ENCODE measurements at regions not wholly inside any gene's neighbourhood (a gene's known extent, or its start where the extent isn't known, plus 50 kb on each side); places are given as distances from the start of the nearest gene placed in this dataset.

GRCh38 chr4:166460769-166461550, 587.9 kb downstream of the TLL1 start:
- H3K27ac ChIP-seq (replicated peaks): no peak overlapping the region
- no peak for DNase-seq (ENCODE audit: low read depth in 1 of 2, low spot score in 1 of 2)
- H3K27me3 ChIP-seq (ENCODE audit: insufficient read depth, poor library complexity, severe bottlenecking): no peaks in the 10 kb centered on the region
- TF ChIP-seq GABPA (IDR thresholded peaks at IDR 0.05; ENCODE audit: low read depth) (no peak), POLR2AphosphoS5 (IDR thresholded peaks at IDR 0.05; ENCODE audit: low read depth) (no peak), CTCF (IDR thresholded peaks at IDR 0.05; ENCODE audit: insufficient read depth, low read length) (no peak), SPI1 (IDR thresholded peaks at IDR 0.05; ENCODE audit: borderline replicate concordance, low read depth) (no peak)
- TF ChIP-seq, protein P1, sequence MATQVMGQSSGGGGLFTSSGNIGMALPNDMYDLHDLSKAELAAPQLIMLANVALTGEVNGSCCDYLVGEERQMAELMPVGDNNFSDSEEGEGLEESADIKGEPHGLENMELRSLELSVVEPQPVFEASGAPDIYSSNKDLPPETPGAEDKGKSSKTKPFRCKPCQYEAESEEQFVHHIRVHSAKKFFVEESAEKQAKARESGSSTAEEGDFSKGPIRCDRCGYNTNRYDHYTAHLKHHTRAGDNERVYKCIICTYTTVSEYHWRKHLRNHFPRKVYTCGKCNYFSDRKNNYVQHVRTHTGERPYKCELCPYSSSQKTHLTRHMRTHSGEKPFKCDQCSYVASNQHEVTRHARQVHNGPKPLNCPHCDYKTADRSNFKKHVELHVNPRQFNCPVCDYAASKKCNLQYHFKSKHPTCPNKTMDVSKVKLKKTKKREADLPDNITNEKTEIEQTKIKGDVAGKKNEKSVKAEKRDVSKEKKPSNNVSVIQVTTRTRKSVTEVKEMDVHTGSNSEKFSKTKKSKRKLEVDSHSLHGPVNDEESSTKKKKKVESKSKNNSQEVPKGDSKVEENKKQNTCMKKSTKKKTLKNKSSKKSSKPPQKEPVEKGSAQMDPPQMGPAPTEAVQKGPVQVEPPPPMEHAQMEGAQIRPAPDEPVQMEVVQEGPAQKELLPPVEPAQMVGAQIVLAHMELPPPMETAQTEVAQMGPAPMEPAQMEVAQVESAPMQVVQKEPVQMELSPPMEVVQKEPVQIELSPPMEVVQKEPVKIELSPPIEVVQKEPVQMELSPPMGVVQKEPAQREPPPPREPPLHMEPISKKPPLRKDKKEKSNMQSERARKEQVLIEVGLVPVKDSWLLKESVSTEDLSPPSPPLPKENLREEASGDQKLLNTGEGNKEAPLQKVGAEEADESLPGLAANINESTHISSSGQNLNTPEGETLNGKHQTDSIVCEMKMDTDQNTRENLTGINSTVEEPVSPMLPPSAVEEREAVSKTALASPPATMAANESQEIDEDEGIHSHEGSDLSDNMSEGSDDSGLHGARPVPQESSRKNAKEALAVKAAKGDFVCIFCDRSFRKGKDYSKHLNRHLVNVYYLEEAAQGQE (IDR thresholded peaks at IDR 0.05; ENCODE audit: insufficient replicate concordance, low read depth): no peak
- H3K4me3 ChIP-seq (replicated peaks; ENCODE audit: insufficient read depth, low read length): no peak overlapping the region

GRCh38 chr4:166481055-166481454, 608.0 kb downstream of the TLL1 start:
- no peak for DNase-seq (ENCODE audit: low read depth in 1 of 2, low spot score in 1 of 2)
- H3K27me3 ChIP-seq (ENCODE audit: insufficient read depth, poor library complexity, severe bottlenecking): no peaks in the 10 kb centered on the region
- H3K4me3 ChIP-seq (replicated peaks; ENCODE audit: insufficient read depth, low read length): no peak overlapping the region
- H3K27ac ChIP-seq (replicated peaks): no peak overlapping the region
- TF ChIP-seq CTCF (IDR thresholded peaks at IDR 0.05; ENCODE audit: insufficient read depth, low read length) (no peak), POLR2AphosphoS5 (IDR thresholded peaks at IDR 0.05; ENCODE audit: low read depth) (no peak), SPI1 (IDR thresholded peaks at IDR 0.05; ENCODE audit: borderline replicate concordance, low read depth) (no peak), GABPA (IDR thresholded peaks at IDR 0.05; ENCODE audit: low read depth) (no peak)
- TF ChIP-seq, protein P1 (IDR thresholded peaks at IDR 0.05; ENCODE audit: insufficient replicate concordance, low read depth): no peak

- no peak for DNase-seq (ENCODE audit: low read depth in 1 of 2, low spot score in 1 of 2)
- Histone ChIP-seq H3K27ac (replicated peaks) (no peak overlapping the region), H3K4me3 (replicated peaks; ENCODE audit: insufficient read depth, low read length) (no peak overlapping the region), H3K27me3 (ENCODE audit: insufficient read depth, poor library complexity, severe bottlenecking) (no peaks in the 10 kb centered on the region)
- TF ChIP-seq SPI1 (IDR thresholded peaks at IDR 0.05; ENCODE audit: borderline replicate concordance, low read depth) (no peak), POLR2AphosphoS5 (IDR thresholded peaks at IDR 0.05; ENCODE audit: low read depth) (no peak), GABPA (IDR thresholded peaks at IDR 0.05; ENCODE audit: low read depth) (no peak), CTCF (IDR thresholded peaks at IDR 0.05; ENCODE audit: insufficient read depth, low read length) (no peak)
- TF ChIP-seq, protein P1 (IDR thresholded peaks at IDR 0.05; ENCODE audit: insufficient replicate concordance, low read depth): no peak
Observed at GRCh38 chr4:166481739-166482138, 608.7 kb downstream of the TLL1 start.

Measured in HL-60 (cell line).